GM21737 (cell line): ENCODE measurements at regions not wholly inside any gene's neighbourhood (a gene's known extent, or its start where the extent isn't known, plus 50 kb on each side); places are given as distances from the start of the nearest gene placed in this dataset.
"Not testable (repeated sequence)": the region's sequence is repeated elsewhere in the genome, so short reads cannot be mapped to it uniquely, and the experiment has no call there.

Experiments
- ATAC-seq: cut with Tn5 transposase; IDR thresholded peaks from one replicate; pipeline ENCODE4 v1.9.1; 2021; ENCODE audit warnings: mild to moderate bottlenecking, moderate library complexity; ENCODE audit not compliant: unreplicated experiment

DNA sequence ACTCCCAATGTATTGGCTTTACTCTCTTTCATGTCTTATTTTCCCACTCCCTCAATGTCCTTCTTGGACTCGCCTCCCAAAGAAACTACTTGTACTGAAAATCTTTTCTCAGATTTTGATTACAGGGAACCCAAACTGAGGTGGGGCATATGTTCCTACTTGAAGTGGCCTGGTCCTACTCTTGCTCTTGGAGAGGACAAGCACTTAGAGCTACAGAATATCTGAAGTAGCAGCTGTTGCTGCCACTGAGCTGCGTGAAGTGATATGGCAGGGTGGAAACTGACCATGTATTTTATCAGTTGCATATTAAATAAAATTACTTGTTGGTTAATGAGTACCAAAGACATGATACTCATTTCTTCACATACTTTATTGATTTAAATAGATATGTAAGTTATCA lies 129.5 kb downstream of the TSEN15 start:
- no peak for ATAC-seq

GRCh38 chr1:184183919-184184318 lies 132.4 kb downstream of the TSEN15 start:
- no peak for ATAC-seq

DNA sequence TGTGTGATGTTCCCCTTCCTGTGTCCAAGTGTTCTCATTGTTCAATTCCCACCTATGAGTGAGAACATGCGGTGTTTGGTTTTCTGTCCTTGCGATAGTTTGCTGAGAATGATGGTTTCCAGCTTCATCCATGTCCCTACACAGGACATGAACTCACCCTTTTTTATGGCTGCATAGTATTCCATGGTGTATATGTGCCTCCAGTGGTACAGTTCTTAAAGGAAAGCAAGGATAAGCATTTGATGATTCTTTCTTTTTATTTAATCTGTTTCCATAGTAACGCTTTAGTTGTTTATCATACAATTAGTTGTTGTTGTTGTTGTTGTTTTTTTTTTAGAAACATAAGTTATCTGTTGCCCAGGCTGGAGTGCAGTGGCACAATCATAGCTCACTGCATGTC lies 133.1 kb downstream of the TSEN15 start:
- ATAC-seq = not testable (repeated sequence)

GRCh38 chr1:184185347-184185746 lies 133.8 kb downstream of the TSEN15 start:
- no peak for ATAC-seq

GRCh38 chr1:184186167-184186566 lies 134.6 kb downstream of the TSEN15 start:
- ATAC-seq = no peak

DNA sequence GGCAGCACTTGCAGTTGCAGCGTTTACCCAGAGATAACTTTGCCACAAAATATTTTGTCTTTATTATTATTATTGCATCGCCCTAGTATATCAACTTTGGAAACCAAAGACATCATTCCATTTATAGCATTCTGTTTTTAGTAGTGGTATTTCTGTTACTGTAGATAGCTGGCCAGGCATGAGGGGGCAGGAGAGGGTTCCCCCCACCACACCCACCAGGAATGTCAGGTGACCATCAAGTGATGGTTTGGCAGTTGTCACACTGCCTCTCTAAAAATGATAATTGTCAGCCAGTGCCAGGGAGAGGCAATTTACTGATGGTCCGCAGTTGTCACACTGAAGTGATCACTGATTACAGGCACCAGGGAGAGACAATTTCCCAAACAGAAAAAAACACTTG lies 135.6 kb downstream of the TSEN15 start:
- no peak for ATAC-seq

- ATAC-seq = no peak
These were observed 136.5 kb downstream of the TSEN15 start for GRCh38 chr1:184188037-184188436.

DNA sequence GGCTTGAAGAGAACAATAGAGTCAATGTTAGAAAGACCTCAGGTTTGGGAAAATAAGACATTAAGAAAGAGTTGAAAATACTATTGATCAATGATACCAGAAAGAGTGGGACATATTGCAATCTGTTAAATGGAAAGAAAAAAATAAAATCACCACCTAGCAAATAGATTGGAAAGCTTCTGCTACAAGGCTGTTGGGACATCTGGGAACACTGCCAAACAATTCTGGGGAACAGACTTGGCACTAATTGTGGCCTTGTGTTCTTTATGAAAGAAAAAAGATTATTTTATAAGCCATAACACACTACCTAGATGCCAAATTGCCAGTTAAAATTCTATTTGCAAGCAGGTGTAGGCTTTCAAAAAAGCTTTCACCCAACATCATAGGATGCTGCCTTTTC lies 137.8 kb downstream of the TSEN15 start:
- no peak for ATAC-seq

DNA sequence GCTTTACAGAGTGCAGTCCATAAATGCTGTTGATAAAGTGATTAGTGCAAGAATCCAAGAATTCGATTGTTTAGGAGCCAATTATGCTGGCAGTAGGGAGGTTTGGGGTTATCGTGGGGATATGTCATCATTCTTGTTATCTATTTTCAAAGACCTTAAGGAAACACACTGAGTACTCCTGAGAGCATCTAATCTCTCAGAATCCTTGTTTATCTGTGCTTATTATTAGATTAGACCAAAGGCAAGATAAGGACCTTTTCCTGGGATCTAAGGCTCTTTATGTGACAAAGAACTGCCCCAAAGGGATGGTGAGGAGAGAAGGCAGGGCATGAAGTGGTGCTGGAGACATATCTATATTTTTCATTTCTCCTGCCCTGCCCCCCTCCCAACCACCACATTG lies 139.1 kb downstream of the TSEN15 start:
- ATAC-seq = no peak

DNA sequence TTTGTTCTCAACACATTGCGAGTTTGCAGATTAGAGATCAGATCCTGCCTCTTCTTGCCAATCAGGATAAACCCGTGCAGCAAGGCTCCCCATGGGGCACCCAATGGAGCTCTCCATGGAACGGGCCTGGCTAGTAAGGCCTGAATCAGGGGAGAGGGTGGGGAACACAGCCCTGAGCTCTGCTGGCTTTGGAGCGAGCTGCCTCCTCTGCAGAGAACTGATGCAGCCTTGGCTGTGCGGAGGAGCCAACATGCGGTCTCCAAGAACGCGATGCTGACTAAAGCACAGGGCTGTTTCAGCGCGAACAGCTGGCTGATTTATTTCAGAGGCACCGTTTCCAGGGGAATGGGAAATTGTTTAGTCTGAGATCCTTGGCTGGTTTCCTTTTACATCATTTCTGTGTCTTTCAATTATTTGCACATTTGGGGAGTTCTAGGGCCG lies 139.7 kb downstream of the TSEN15 start:
- ATAC-seq = no peak

DNA sequence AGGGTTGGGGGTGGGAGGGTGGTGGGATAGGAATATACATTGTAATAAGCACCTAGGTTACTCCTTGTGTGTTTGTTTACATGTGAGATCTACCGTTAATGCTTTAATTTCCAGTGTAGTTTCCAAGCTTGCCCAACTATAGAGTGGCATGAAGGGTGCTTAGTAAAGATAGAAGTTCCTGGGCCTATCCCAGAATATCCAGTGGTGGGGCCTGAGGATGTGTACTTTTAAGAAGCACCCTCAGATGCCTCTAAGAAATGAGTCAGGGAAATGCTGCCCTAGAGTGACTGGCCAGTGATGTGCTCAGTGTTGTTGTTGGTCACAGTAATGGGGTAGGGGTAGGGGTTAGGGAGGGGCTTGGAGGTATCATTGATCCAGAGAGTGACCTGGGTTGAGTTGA lies 141.3 kb downstream of the TSEN15 start:
- ATAC-seq = no peak

- ATAC-seq = no peak
These were observed 141.9 kb downstream of the TSEN15 start for GRCh38 chr1:184193451-184193850.

- ATAC-seq = no peak
These were observed 142.7 kb downstream of the TSEN15 start for GRCh38 chr1:184194236-184194635.

DNA sequence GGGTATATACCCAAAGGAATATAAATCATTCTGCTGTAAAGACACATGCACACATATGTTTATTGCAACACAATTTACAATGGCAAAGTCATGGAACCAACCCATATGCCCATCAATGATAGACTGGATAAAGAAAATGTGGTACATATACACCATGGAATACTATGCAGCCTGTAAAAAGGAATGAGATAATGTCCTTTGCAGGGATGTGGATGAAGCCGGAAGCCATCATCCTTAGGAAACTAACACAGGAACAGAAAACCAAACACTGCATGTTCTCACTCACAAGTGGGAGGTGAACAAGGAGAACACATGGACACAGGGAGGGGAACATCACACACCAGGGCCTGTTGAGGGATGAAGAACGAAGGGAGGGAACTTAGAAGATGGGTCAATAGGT lies 144.2 kb downstream of the TSEN15 start:
- not testable (repeated sequence) for ATAC-seq

- ATAC-seq = no peak
These were observed 146.3 kb downstream of the TSEN15 start for GRCh38 chr1:184197831-184198230.

GRCh38 chr1:184199036-184199435 lies 147.5 kb downstream of the TSEN15 start:
- no peak for ATAC-seq

DNA sequence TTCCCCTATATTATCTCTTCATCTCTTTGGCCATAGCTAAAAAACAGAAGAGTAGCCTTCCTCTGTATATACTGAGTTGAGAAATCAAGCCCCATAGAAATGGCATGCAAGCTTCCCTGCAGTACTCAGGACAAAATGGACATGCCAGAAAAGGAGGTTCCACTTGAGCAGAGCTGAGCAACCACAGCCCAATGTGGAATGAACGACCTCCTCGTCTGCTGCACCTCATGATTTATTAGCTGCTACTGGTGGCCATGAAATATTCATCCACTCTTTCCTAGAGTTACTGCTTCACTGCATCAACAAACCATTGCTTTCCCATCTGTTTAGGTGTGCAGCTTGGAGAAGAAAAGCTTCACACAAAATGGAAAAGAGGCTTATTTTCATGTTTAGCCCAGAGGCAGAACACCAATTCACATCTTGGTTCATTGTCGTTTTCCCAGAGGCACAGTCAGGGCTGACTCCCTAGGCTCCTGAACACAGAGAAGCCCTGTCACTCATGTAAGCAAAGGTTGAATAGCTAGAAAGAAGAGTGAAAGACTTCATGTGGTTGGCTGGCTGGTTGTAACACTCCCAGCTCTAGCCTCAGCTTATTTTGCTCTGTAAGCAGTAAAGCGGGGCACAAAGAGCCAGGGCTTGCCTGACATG lies 148.0 kb downstream of the TSEN15 start:
- ATAC-seq = no peak

DNA sequence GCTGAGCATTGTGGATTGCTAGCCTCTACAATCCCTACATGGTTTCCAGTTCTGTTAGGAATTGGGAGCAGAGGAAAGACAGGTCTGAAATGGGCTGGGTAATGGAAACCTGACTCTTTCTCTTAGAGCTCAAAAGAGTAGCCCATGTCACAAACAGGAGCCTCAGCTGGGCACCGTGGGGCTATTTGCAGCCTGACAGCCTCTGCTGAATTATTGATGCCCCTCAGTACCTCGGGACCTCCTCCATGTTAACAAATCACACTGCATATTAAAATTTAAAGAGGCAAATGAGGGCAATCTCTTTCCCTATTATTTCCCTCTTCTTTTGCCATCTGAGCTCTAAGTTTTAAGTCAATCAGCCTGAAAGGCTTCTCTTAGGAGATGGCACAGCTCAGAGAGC lies 157.1 kb downstream of the TSEN15 start:
- no peak for ATAC-seq

GRCh38 chr1:184210031-184210430 lies 158.5 kb downstream of the TSEN15 start:
- ATAC-seq = no peak

DNA sequence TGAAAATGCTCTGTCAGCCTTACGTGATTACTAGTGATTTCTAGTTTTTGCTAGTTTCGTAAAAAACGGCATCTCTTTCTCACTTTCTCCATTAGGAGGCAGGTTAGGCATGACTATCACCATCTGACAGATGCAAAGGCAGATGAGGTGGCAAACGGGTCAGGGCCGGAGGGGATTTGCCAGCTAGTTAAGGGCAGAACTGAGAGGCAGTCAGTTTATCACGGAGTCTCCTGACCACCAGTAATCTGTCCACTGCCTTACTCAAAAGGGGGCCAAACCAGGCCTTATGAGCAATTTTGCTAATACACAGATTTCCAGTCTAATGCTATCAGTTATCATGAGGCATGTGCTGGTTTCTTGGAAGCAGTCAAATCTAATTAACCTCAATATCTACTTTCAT lies 159.3 kb downstream of the TSEN15 start:
- no peak for ATAC-seq

DNA sequence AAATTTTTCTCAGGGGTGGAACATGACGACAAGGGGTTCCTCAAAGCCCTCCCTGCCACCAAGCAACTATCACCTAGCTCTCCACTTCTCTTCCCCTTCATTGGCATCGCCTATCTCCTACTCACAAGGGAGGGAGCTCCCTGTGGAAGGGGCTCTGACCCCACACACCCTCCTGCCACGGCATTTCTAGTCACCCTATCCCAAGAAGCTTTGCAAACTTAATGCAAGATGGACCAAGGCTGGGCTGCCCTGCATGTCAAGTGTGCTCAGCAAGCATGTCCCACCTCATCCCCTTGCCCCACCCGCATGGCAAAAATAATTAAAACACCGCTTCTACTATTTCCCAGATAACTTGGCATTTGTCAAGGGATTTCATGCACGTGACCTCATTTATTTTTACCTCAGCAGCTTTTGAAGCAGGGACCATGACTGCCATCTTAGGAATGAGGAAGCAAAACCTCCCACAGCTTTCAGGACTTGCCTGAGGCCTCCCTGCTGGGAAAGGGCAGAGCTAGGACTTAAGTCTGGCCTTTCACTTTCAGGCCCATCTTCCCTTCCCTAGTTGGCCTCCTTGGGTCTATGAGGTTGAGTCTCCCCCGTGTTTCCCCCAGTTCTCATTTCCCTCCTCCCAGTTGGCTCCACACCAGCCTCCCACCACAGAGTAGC lies 161.3 kb downstream of the TSEN15 start:
- ATAC-seq = no peak

DNA sequence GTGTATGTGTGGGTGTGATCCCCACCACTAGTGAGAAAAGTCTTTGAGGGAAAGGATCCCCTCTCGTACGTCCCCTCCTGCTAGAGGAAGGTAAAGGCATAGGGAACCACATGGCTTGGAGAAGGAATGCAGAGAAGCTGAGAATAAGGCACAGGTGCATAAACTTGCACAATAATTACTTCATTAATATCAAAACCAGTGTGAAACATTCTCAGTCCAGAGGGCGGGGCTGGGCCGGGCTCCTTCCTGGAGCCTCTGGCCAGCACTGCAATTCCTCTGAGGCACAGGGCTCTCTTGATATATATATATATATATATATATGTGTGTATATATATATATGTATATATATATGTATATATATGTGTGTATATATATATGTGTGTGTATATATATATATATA lies 162.6 kb downstream of the TSEN15 start:
- no peak for ATAC-seq
